Spleen (tissue), 11 donors: ENCODE measurements at regions not wholly inside any gene's neighbourhood (a gene's known extent, or its start where the extent isn't known, plus 50 kb on each side); places are given as distances from the start of the nearest gene placed in this dataset.

ENCODE experiments used
- DNase-seq: peaks from one replicate; pipeline ENCODE4 v3.0.0-alpha.2; 2020
- H3K27ac ChIP-seq, 8 donors: fragments of 200-600 bp; sonication (generic) in 7 of 8; 1 replicate in 4 of 8; 2 replicates in 4 of 8; pipeline versions ENCODE4 v1.5.0 to v1.8.0; 2016 to 2021; ENCODE audit warnings: inconsistent platforms in 4 of 8, mild to moderate bottlenecking in 4 of 8, moderate library complexity in 1 of 8
- H3K27me3 ChIP-seq, 7 donors: fragments of 200-600 bp; sonication (generic) in 6 of 7; replicated peaks in 1 of 7; 1 replicate in 4 of 7; 2 replicates in 3 of 7; pipeline versions ENCODE4 v1.5.0 to v1.8.0; 2016 to 2021; ENCODE audit warnings: inconsistent platforms in 3 of 7, mild to moderate bottlenecking in 1 of 7
- H3K36me3 ChIP-seq, 6 donors: fragments of 200-600 bp; sonication (generic) in 5 of 6; 1 replicate in 4 of 6; 2 replicates in 2 of 6; pipeline versions ENCODE4 v1.5.0 to v1.8.0; 2016 to 2021; ENCODE audit warnings: inconsistent platforms in 2 of 6
- H3K4me1 ChIP-seq, 6 donors: fragments of 200-600 bp; sonication (generic) in 5 of 6; 1 replicate in 3 of 6; 2 replicates in 3 of 6; pipeline versions ENCODE4 v1.5.0 to v1.8.0; 2016 to 2021; ENCODE audit warnings: inconsistent platforms in 3 of 6
- H3K4me3 ChIP-seq, 8 donors: fragments of 200-600 bp; sonication (generic) in 7 of 8; 1 replicate in 4 of 8; 2 replicates in 4 of 8; pipeline versions ENCODE4 v1.5.0 to v1.8.0; 2016 to 2021; ENCODE audit warnings: inconsistent platforms in 4 of 8, mild to moderate bottlenecking in 4 of 8, moderate library complexity in 2 of 8
- H3K9me3 ChIP-seq, 8 donors: fragments of 200-600 bp; sonication (generic) in 7 of 8; 1 replicate in 4 of 8; 2 replicates in 4 of 8; pipeline versions ENCODE4 v1.5.0 to v1.8.0; 2016 to 2021; ENCODE audit warnings: inconsistent platforms in 4 of 8
- CTCF ChIP-seq, 11 experiments: fragments of 200-600 bp in 7 of 11; fragments of 450-650 bp in 4 of 11; sonication (generic) in 4 of 11; IDR thresholded peaks in 8 of 11; conservative IDR thresholded peaks in 3 of 11; 1 replicate in 7 of 11; 2 replicates in 4 of 11; pipeline versions ENCODE4 v1.4.0 to v1.8.0; 2016 to 2021; ENCODE audit warnings: antibody characterized with exemption in 11 of 11, inconsistent platforms in 4 of 11, mild to moderate bottlenecking in 1 of 11
- POLR2A ChIP-seq, 3 donors: fragments of 450-650 bp; IDR thresholded peaks; one replicate each; pipeline ENCODE4 v1.5.1; 2017; ENCODE audit warnings: antibody characterized with exemption in 3 of 3, mild to moderate bottlenecking in 1 of 3
- POLR2AphosphoS5 ChIP-seq, 3 donors: sonication (generic); formaldehyde crosslinking; IDR thresholded peaks; one replicate each; pipeline ENCODE4 v1.5.1; 2017; ENCODE audit warnings: antibody characterized with exemption in 3 of 3
- WGBS, 5 donors: extraction: QIAGEN DNeasy Blood & Tissue Kit in 3 of 5; methylation state at CpG; one replicate each; pipeline versions ENCODE4 v1.1.5 to v1.1.7; 2013 to 2018; 5-methylcytosine and 5-hydroxymethylcytosine counted together
- intact Hi-C: fragments of 100-400 bp; cut with DNase I; formaldehyde crosslinking; loops from one replicate; pipeline ENCODE4 v1.15.0; 2023; ENCODE audit warnings: low total_unique reads
- donor health status: healthy with polysubstance abuse.
- donor health status: DM: no; HTN: no; CAD: no; lungs with moderate emphysema.
- donor health status: DM: no; HTN: no; CAD: no.
- donor health status: Bipolar disorder and iron deficiency.
- donor health status: healthy.
- donor health status: DM: no; HTN: no; CAD: no.
- donor health status: DM: yes; HTN: yes; CAD: no.

DNA sequence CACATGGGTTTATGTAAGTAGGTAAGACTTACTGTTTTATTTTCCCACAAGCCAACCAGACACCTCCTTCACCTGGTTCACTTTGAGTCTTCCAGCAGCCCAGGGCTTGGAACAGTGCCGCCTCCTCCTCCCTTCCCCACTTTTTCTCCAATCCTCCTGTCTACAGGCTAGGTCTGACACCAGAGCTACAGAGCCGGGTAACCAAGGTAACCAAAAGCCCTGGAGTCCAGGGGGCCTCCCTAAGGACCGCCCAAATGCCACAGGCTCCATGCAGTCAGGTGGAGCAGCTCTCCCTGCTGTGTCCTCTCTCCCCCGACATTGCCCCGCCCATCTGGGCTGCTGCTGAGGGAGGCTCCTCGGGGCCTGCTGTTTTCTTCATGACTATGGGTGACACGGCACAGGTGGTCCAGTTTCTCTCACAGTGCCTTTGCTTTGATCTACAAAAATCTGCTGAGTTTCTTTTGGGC, 138.0 kb upstream of the EFNA5 start:
- H3K9me3 ChIP-seq, result no peaks in the 10 kb centered on the region
- no peaks in the 10 kb centered on the region for H3K4me1 ChIP-seq
- H3K4me3 ChIP-seq, result no peak overlapping the region
- no peaks in the 10 kb centered on the region for H3K36me3 ChIP-seq
- H3K27me3 ChIP-seq, result no peaks in the 10 kb centered on the region
- intact Hi-C loops, result no loop called here
- TF ChIP-seq POLR2AphosphoS5 (IDR thresholded peaks at IDR 0.05) (no peak), CTCF (IDR thresholded peaks at IDR 0.05 in 8 of 11, conservative IDR thresholded peaks at IDR 0.05 in 3 of 11) (no peak), POLR2A (IDR thresholded peaks at IDR 0.05) (no peak)
- no peak for DNase-seq
- H3K27ac ChIP-seq, result no peak overlapping the region
- 70 to 85% (median 76%) methylated on average over 7 of the region's 7 CpGs for WGBS, 5 donors

DNA sequence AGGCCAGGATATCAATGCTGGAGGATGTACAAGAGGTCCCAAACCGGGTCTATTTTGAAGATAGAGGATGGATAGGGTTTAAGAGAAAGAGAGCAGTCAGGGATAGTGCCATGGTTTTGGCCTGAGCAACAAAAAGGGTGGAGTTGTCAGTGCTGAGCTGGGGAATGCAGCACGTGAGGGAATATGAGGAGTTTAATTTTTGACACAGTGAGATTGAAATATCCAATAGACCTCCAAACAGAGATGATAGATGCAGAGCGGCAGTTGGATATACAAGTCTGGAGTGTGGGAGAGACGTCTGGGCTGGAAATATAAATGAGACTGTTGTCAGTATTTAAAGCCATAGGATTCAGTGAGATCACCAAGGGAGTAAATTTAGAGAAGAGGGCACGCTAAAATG, 136.7 kb upstream of the EFNA5 start:
- DNase-seq, result no peak
- H3K4me3 ChIP-seq, result no peak overlapping the region
- H3K4me1 ChIP-seq, result no peaks in the 10 kb centered on the region
- no peak for TF ChIP-seq CTCF (IDR thresholded peaks at IDR 0.05 in 8 of 11, conservative IDR thresholded peaks at IDR 0.05 in 3 of 11)
- TF ChIP-seq POLR2AphosphoS5 (IDR thresholded peaks at IDR 0.05), result no peak
- no peak for TF ChIP-seq POLR2A (IDR thresholded peaks at IDR 0.05)
- H3K36me3 ChIP-seq, result no peaks in the 10 kb centered on the region
- no peak overlapping the region for H3K27ac ChIP-seq
- no peaks in the 10 kb centered on the region for H3K9me3 ChIP-seq
- H3K27me3 ChIP-seq, result no peaks in the 10 kb centered on the region
- WGBS, 5 donors, result 66 to 84% (median 76%) methylated on average over 5 of the region's 5 CpGs
- intact Hi-C loops, result no loop called here

GRCh38 chr5:107806705-107807104, 136.0 kb upstream of the EFNA5 start:
- 86 to 97% (median 93%) methylated on average over 1 of the region's 1 CpG for WGBS, 5 donors
- DNase-seq, result no peak
- Histone ChIP-seq H3K9me3 (no peaks in the 10 kb centered on the region), H3K36me3 (no peaks in the 10 kb centered on the region), H3K4me3 (no peak overlapping the region), H3K27ac (no peak overlapping the region), H3K27me3 (no peaks in the 10 kb centered on the region), H3K4me1 (no peaks in the 10 kb centered on the region)
- intact Hi-C loops, result no loop called here
- TF ChIP-seq CTCF (IDR thresholded peaks at IDR 0.05 in 8 of 11, conservative IDR thresholded peaks at IDR 0.05 in 3 of 11), result no peak
- TF ChIP-seq POLR2AphosphoS5 (IDR thresholded peaks at IDR 0.05), result no peak
- no peak for TF ChIP-seq POLR2A (IDR thresholded peaks at IDR 0.05)

- intact Hi-C loops, result no loop called here
- DNase-seq, result no peak
- WGBS, 5 donors, result 76 to 86% (median 83%) methylated on average over 5 of the region's 5 CpGs
- H3K9me3 ChIP-seq, result no peaks in the 10 kb centered on the region
- TF ChIP-seq CTCF (IDR thresholded peaks at IDR 0.05 in 8 of 11, conservative IDR thresholded peaks at IDR 0.05 in 3 of 11) (no peak), POLR2AphosphoS5 (IDR thresholded peaks at IDR 0.05) (no peak), POLR2A (IDR thresholded peaks at IDR 0.05) (no peak)
- H3K4me3 ChIP-seq, result no peak overlapping the region
- H3K4me1 ChIP-seq, result no peaks in the 10 kb centered on the region
- no peak overlapping the region for H3K27ac ChIP-seq
- H3K36me3 ChIP-seq, result no peaks in the 10 kb centered on the region
- H3K27me3 ChIP-seq, result no peaks in the 10 kb centered on the region
Measured at GRCh38 chr5:107806271-107806670, 135.5 kb upstream of the EFNA5 start.
